Endothelial cell of hepatic sinusoid (primary cell): ENCODE measurements at regions not wholly inside any gene's neighbourhood (a gene's known extent, or its start where the extent isn't known, plus 50 kb on each side); places are given as distances from the start of the nearest gene placed in this dataset.
"Not testable (repeated sequence)": the region's sequence is repeated elsewhere in the genome, so short reads cannot be mapped to it uniquely, and the experiment has no call there.

ENCODE experiments used
- in situ Hi-C: cut with HindIII; loops from 2 replicates; pipeline ENCODE4 v1.10.0; 2017; ENCODE audit warnings: low sequenced_read_pairs

- in situ Hi-C loops = no loop called here
Measured at GRCh38 chr21:18705971-18706370, 302.4 kb upstream of the TMPRSS15 start.

GRCh38 chr21:18711662-18712061 lies 308.1 kb upstream of the TMPRSS15 start:
- in situ Hi-C loops = no loop called here

- in situ Hi-C loops = no loop called here
Measured at GRCh38 chr21:18715606-18716005, 312.0 kb upstream of the TMPRSS15 start.

DNA sequence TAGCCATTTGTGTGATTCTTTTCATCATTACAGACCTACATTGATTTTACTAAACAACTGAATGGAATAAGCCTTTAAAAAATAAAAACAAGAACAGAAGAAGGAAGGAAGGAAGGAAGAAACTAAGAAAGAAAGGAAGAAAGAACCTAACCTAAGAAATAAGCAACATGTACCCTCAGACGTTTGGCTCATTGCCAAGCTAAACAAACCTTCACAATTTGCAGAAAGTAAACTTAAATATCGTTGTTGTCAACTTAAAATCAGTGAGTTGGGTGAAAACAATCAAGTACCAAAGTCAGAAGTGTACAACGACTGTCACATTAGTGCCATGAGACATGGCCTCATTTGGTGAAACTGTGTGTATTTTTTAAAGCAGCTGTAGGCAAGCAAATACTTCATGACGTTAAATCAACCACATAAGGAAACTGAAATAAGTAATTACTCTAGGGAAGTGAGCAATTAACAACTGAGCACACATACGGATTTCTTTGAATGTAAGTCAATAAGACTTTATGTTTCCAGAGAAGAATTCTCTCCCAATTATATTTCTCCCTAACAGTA lies 313.1 kb upstream of the TMPRSS15 start:
- in situ Hi-C loops = no loop called here

- in situ Hi-C loops = no loop called here
Measured at GRCh38 chr21:18722193-18722592, 318.6 kb upstream of the TMPRSS15 start.

DNA sequence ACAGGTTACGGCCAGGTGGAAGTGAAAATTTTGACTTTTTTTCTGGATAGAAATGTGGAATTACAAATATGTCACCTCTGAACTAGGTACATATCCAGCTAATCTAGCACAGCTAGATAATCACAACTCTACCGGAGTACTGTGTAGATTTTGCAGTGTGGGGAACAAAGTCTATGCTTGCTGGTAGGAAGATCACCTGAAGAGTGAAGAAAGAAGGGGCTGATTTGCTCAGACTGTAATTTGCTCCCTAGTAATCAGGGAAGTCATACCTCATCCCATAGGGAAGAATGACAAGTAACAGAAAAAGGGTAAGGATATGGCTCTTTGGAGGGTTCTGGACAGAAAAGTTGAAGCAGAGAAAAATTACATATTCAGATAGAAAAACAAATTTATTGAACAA lies 319.6 kb upstream of the TMPRSS15 start:
- in situ Hi-C loops = no loop called here

GRCh38 chr21:18725653-18726052 lies 322.1 kb upstream of the TMPRSS15 start:
- in situ Hi-C loops = no loop called here

DNA sequence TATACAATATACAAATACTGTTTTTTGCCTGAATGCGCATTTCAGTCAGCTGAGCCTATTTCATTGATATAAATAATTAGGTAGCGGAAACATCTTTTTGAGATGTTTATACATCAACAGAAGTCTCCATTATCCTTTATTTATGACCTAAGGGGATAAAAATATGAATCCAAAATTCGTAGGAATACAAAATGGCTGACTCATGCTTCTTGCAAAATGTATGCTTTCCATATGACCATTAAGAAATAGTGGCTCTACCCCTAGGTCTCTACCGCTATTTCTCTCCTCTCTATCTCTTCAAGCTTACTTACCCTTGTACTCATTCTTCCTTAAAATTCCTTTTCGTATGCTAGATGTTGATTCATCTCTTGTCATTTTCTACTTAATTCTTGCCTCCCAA lies 338.4 kb upstream of the TMPRSS15 start:
- in situ Hi-C loops = no loop called here

- in situ Hi-C loops = no loop called here
Measured at GRCh38 chr21:18743531-18743930, 339.9 kb upstream of the TMPRSS15 start.

DNA sequence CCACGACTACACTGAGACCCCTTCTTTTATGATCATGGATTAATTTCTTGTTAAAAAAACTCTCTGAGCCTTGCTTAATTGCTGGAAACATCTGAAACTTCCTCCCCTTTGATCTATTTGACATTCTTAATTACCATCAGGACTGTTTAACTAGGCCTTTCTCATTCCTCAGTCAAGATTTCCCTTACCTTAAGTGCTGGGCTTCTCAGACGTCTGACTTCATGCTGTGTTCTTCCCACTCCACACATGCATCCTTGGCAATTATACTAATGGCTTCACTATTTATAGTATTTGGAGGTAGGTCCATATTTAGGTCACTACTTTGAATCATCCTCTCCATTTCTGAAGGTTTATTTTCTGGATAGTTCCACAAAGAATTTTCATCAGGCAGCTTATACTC lies 341.3 kb upstream of the TMPRSS15 start:
- in situ Hi-C loops = no loop called here

DNA sequence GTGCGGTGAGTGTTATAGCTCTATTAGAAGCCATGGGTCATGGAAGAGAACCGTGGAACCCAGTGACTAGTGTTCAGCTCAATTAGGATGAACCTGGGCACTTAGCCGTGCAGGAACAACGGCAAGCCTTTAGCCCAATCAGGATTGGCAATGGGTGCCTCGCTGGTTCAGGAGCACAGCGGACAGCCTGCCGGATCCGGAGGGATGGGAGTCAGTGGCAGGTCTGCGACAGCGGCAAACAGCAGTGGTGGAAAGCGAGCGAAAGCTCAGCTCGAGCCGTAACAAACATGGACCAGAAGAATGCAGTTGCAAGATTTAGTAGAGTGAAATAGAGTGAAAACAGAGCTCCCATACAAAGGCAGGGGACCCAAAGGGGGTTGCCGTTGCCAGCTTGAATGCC lies 349.3 kb upstream of the TMPRSS15 start:
- in situ Hi-C loops = not testable (repeated sequence)

GRCh38 chr21:18756272-18756671 lies 352.7 kb upstream of the TMPRSS15 start:
- in situ Hi-C loops = not testable (repeated sequence)

DNA sequence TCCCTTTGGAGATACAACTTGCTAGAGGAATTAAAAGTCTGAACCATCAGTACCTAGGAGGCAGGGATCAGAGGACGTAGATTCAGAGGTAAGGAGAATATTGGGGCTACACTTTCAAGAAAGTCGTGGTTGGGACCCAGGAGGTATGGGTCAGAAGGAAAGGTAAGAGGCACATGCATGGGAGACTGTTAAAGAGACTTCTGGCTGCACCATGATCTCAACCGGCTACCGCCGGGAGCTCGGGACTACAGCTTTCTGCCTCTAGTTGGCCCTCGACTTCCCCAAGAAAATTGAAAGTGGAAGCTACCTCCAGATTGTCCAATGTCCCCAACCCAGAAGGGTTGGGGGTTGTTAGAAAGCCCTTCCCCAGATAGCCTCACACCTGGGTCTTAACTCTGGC lies 355.7 kb upstream of the TMPRSS15 start:
- in situ Hi-C loops = no loop called here

GRCh38 chr21:18759751-18760161 lies 356.2 kb upstream of the TMPRSS15 start:
- in situ Hi-C loops = no loop called here

DNA sequence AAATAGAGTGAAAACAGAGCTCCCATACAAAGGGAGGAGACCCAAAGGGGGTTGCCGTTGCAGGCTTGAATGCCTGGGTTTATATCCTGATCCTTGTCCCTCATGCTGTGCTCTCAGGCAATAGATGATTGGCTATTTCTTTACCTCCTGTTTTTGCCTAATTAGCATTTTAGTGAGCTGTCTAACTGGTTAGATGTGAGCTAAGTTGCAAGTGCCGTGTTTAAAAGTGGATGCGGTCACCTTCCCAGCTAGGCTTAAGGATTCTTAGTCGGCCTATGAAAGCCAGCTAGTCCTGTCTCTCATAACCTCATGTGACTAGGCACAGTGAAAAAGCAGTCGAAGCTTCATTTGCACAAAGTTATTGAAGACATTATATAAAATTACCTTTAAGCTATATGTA lies 356.7 kb upstream of the TMPRSS15 start:
- in situ Hi-C loops = no loop called here

DNA sequence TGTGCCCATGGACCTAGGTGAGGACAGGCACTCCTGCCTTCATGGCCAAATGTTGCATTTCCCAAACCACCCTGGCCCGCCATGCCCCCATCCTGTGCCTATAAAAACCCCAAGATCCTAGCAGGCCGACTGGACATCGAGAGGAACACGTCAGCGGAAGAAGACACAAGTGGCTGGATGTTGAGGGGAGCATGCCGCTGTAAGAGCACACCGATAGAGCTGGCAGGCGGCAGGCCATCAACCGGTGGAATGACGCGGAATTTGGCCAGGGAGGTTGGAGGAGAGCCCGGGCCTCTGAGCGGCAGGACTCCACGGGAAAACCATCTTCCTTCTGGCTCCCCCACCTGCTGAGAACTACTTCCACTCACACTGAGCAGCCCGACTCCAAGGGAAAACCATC lies 361.1 kb upstream of the TMPRSS15 start:
- in situ Hi-C loops = no loop called here

GRCh38 chr21:18769599-18769998 lies 366.0 kb upstream of the TMPRSS15 start:
- in situ Hi-C loops = no loop called here

DNA sequence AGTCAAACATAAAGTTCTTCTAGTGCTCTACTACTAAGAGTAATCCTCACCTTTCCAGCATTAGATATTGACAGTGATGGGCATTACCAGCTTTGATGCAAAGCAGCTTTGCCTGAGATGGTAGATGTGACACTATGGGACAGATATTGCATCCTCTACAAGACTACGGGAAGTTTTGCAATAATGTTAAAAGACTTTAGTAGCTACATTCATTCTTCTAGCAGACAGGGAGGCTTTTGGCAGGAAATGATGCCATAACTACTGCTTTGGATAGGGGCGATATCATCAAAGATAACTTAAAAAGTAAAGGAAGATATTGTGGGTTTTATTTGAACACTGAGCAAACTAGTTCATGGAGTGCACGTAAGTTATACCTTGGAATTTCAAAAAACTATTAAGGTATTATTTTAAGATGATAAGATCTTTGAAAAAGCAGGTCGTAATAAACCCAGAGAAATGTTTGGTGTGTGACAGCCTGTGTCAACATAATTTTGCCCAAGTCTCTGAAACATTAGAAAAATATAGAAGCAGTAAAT lies 368.3 kb upstream of the TMPRSS15 start:
- in situ Hi-C loops = no loop called here

- in situ Hi-C loops = no loop called here
Measured at GRCh38 chr21:18772404-18772803, 368.8 kb upstream of the TMPRSS15 start.

DNA sequence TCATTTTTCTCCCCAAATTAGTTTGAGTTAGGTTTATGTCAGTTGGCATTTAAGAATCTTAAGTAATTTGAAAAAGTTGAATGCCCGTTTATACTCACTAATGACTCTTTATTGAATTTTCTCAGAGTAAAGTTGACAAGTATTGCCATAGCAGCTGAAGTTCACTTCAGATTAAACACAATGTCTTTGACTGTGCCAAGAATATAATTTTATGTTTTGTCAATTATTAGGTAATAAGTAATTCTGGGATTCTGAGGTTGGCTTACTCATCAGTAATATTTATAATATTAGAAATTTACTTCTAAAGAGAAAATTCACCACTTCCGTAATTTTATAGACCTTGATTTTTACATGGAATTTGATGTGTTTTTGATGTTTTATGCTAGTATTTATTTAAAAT lies 369.3 kb upstream of the TMPRSS15 start:
- in situ Hi-C loops = no loop called here

DNA sequence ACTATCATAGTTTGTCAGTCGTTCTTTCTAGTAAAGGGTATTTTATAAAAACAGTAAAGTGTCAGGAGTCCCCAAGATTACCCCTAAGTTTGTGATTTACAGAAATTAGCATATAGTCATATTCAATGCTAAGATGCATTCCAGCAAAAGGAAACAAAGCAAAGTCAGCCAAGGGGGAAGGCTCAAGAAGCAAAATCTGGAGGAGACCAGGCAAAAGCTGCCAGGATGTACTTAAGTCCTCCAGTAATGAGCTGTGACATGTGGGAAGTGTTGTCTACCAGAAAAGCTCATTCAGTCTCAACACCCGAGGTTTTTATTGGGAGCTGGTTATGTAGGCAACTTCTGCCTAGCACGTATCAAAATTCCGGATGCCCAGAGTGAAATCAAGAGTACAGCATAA lies 373.4 kb upstream of the TMPRSS15 start:
- in situ Hi-C loops = no loop called here

DNA sequence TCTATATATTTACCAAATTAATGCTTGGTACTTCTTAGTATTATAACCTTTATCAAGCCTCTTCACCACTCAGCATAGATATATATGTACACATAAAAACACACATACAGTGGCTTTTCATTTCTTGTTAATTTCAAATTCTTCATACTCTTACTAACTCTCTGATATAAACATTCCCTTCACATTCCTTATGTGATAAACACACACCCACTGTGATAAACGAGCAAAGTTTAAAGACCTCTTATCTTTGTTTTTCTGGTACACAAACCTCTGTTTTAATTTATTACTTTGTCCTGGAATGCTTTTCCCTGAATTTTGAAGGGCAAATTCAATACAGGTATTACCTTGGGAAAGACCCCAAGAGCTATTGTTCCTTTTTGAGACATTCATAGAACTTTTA lies 379.1 kb upstream of the TMPRSS15 start:
- in situ Hi-C loops = no loop called here

- in situ Hi-C loops = no loop called here
Measured at GRCh38 chr21:18801468-18801867, 397.9 kb upstream of the TMPRSS15 start.
